ENCODE measurements at regions not wholly inside any gene's neighbourhood (a gene's known extent, or its start where the extent isn't known, plus 50 kb on each side); places are given as distances from the start of the nearest gene placed in this dataset.

DNA sequence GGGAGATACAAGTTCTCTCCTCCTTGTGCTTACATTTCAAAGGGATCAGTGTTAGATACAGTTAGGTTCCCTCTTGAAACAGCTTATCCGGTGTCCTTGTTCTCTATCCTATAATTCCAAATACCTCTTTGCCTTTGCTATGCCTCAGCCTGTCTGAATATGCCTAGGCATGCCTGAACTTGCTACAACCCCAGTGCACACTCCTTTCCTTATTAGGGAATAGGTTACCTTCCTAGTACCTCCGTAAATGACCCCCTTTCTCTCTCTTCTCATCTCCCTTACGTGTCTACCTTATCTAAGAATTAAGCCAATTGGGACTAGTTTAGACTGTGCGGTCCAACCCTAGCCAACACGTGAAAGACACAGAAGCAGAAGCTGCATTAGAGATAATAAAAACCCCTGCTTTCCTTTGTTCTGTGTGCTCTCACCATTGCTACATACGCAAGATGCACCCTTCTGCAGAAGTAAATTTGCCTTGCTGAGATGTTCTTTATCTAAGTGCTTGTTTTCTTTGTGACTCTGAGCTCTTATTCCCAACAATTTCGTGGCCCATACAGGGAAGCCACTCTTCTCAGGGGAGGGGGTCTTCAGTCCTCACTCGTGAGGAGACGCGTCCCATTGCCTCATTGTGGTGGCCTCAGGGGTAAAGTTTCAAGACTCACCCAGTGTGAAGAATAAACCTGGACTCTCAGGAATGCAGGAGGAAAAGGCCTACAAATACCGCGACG is 802.1 kb downstream of the PLA2G4A start:
- Histone ChIP-seq H3K27me3 (ENCODE audit: insufficient read depth, poor library complexity, severe bottlenecking) (no peaks in the 10 kb centered on the region), H3K9me3 (ENCODE audit: severe bottlenecking) (peaks cover 4% of the 10 kb centered on the region), H3K27ac (ENCODE audit: poor library complexity, severe bottlenecking) (no peak overlapping the region), H3K4me3 (ENCODE audit: severe bottlenecking) (no peak overlapping the region), H3K36me3 (ENCODE audit: low read depth) (no peaks in the 10 kb centered on the region), H3K4me1 (ENCODE audit: insufficient read depth, poor library complexity, severe bottlenecking) (no peaks in the 10 kb centered on the region)
- ATAC-seq (ENCODE audit: low read depth) (no peak), DNase-seq (ENCODE audit: low spot score) (no peak)
- no peak for TF ChIP-seq CTCF (IDR thresholded peaks at IDR 0.05; ENCODE audit: poor library complexity, severe bottlenecking)

DNA sequence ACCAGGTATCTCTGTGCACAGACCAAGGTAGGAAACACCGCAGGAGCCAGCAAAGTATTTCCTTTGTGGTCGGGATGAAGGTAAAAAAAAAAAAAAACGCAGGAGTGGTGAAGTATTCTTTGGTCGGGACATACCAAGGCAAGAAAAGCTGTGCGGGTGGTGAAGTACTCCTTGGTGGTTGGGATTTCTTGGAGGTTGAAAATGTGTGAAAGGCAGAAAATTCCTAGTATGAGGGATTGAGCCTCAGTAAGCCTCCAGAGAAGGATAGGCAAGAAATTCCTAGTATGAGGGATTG is 802.6 kb downstream of the PLA2G4A start:
- Histone ChIP-seq H3K9me3 (ENCODE audit: severe bottlenecking) (peaks cover 4% of the 10 kb centered on the region), H3K27ac (ENCODE audit: poor library complexity, severe bottlenecking) (no peak overlapping the region), H3K27me3 (ENCODE audit: insufficient read depth, poor library complexity, severe bottlenecking) (no peaks in the 10 kb centered on the region), H3K4me3 (ENCODE audit: severe bottlenecking) (no peak overlapping the region), H3K36me3 (ENCODE audit: low read depth) (no peaks in the 10 kb centered on the region), H3K4me1 (ENCODE audit: insufficient read depth, poor library complexity, severe bottlenecking) (no peaks in the 10 kb centered on the region)
- TF ChIP-seq CTCF (IDR thresholded peaks at IDR 0.05; ENCODE audit: poor library complexity, severe bottlenecking), result no peak
- DNase-seq (ENCODE audit: low spot score), result no peak
- ATAC-seq (ENCODE audit: low read depth), result no peak

DNA sequence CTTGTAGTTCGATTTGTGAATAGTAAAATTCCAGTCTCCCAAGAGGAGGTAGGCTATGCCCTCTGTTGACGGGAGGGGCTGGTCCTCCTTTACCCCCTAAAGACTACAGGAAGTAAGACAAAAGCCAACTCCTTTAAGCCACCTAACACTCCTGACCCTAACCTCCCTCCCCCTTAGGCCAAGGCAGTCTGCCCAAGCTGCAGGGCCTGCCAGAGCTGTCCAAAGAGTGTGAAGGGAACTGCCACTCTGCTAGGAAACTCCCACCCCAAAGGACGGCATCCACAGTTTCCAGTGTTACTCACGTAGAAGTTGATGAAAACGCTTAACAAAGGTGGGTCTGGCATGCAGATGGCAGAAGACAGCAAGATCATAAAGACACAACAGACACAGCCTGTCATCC is 803.2 kb downstream of the PLA2G4A start:
- Histone ChIP-seq H3K27ac (ENCODE audit: poor library complexity, severe bottlenecking) (no peak overlapping the region), H3K27me3 (ENCODE audit: insufficient read depth, poor library complexity, severe bottlenecking) (no peaks in the 10 kb centered on the region), H3K4me1 (ENCODE audit: insufficient read depth, poor library complexity, severe bottlenecking) (no peaks in the 10 kb centered on the region), H3K4me3 (ENCODE audit: severe bottlenecking) (no peak overlapping the region), H3K36me3 (ENCODE audit: low read depth) (no peaks in the 10 kb centered on the region), H3K9me3 (ENCODE audit: severe bottlenecking) (peaks cover 4% of the 10 kb centered on the region)
- DNase-seq (ENCODE audit: low spot score) (no peak), ATAC-seq (ENCODE audit: low read depth) (no peak)
- TF ChIP-seq CTCF (IDR thresholded peaks at IDR 0.05; ENCODE audit: poor library complexity, severe bottlenecking), result no peak

- TF ChIP-seq CTCF (IDR thresholded peaks at IDR 0.05; ENCODE audit: poor library complexity, severe bottlenecking), result no peak
- no peak for DNase-seq (ENCODE audit: low spot score)
- Histone ChIP-seq H3K4me3 (ENCODE audit: severe bottlenecking) (no peak overlapping the region), H3K36me3 (ENCODE audit: low read depth) (no peaks in the 10 kb centered on the region), H3K9me3 (ENCODE audit: severe bottlenecking) (peaks cover 5% of the 10 kb centered on the region), H3K4me1 (ENCODE audit: insufficient read depth, poor library complexity, severe bottlenecking) (no peaks in the 10 kb centered on the region), H3K27me3 (ENCODE audit: insufficient read depth, poor library complexity, severe bottlenecking) (no peaks in the 10 kb centered on the region), H3K27ac (ENCODE audit: poor library complexity, severe bottlenecking) (no peak overlapping the region)
- no peak for ATAC-seq (ENCODE audit: low read depth)
Measured at GRCh38 chr1:187634940-187635339, 806.2 kb downstream of the PLA2G4A start.

- ATAC-seq (ENCODE audit: low read depth), result no peak
- Histone ChIP-seq H3K4me1 (ENCODE audit: insufficient read depth, poor library complexity, severe bottlenecking) (no peaks in the 10 kb centered on the region), H3K9me3 (ENCODE audit: severe bottlenecking) (peaks cover 1% of the 10 kb centered on the region), H3K27me3 (ENCODE audit: insufficient read depth, poor library complexity, severe bottlenecking) (no peaks in the 10 kb centered on the region), H3K36me3 (ENCODE audit: low read depth) (no peaks in the 10 kb centered on the region), H3K27ac (ENCODE audit: poor library complexity, severe bottlenecking) (no peak overlapping the region), H3K4me3 (ENCODE audit: severe bottlenecking) (no peak overlapping the region)
- DNase-seq (ENCODE audit: low spot score), result no peak
- TF ChIP-seq CTCF (IDR thresholded peaks at IDR 0.05; ENCODE audit: poor library complexity, severe bottlenecking), result no peak
Measured at GRCh38 chr1:187638733-187639434, 810.1 kb downstream of the PLA2G4A start.
